Liver (tissue), 8 donors: ENCODE measurements at regions not wholly inside any gene's neighbourhood (a gene's known extent, or its start where the extent isn't known, plus 50 kb on each side); places are given as distances from the start of the nearest gene placed in this dataset.

ENCODE experiments used
- DNase-seq: peaks from one replicate; pipeline ENCODE4 v3.0.0-alpha.2; 2017; ENCODE audit warnings: low spot score
- H3K27ac ChIP-seq, 2 donors: one replicate each; pipeline ENCODE4 v1.7.0; 2013; ENCODE audit warnings: inconsistent platforms in 2 of 2, low read length in 2 of 2, control low read depth in 1 of 2, low read depth in 1 of 2, mild to moderate bottlenecking in 1 of 2
- H3K27me3 ChIP-seq, 4 donors: one replicate each; pipeline versions ENCODE4 v1.6.1 to v1.7.0; 2013; ENCODE audit warnings: low read length in 3 of 4, inconsistent platforms in 1 of 4, mild to moderate bottlenecking in 1 of 4, moderate library complexity in 1 of 4; ENCODE audit not compliant: control insufficient read depth in 4 of 4, insufficient read depth in 4 of 4
- H3K36me3 ChIP-seq, 4 donors: one replicate each; pipeline versions ENCODE4 v1.6.1 to v1.7.0; 2013; ENCODE audit warnings: low read length in 3 of 4, mild to moderate bottlenecking in 3 of 4, low read depth in 1 of 4, moderate library complexity in 1 of 4; ENCODE audit not compliant: control insufficient read depth in 4 of 4, insufficient read depth in 3 of 4
- H3K4me1 ChIP-seq, 4 donors: one replicate each; pipeline versions ENCODE4 v1.6.1 to v1.7.0; 2013; ENCODE audit warnings: low read length in 3 of 4, mild to moderate bottlenecking in 3 of 4, moderate library complexity in 1 of 4; ENCODE audit not compliant: control insufficient read depth in 4 of 4, insufficient read depth in 4 of 4
- H3K4me3 ChIP-seq, 3 donors: one replicate each; pipeline versions ENCODE4 v1.6.1 to v1.7.0; 2013; ENCODE audit warnings: low read length in 3 of 3, control low read depth in 1 of 3, low read depth in 1 of 3, mild to moderate bottlenecking in 1 of 3
- H3K9ac ChIP-seq, 2 donors: one replicate each; pipeline ENCODE4 v1.7.0; 2013; ENCODE audit warnings: low read length in 2 of 2, mild to moderate bottlenecking in 2 of 2, moderate library complexity in 2 of 2, control low read depth in 1 of 2, low read depth in 1 of 2
- H3K9me3 ChIP-seq, 4 donors: one replicate each; pipeline versions ENCODE4 v1.6.1 to v1.7.0; 2013; ENCODE audit warnings: low read length in 3 of 4; ENCODE audit not compliant: control insufficient read depth in 4 of 4
- EGR1 ChIP-seq, 2 donors: IDR thresholded peaks; 2 replicates each; pipeline ENCODE4 v1.6.1; 2016 to 2018; ENCODE audit warnings: antibody characterized with exemption in 2 of 2, low read depth in 2 of 2
- FOXA1 ChIP-seq: IDR thresholded peaks from 2 replicates; pipeline ENCODE4 v1.6.1; 2016; ENCODE audit warnings: antibody characterized with exemption
- FOXA2 ChIP-seq: IDR thresholded peaks from 2 replicates; pipeline ENCODE4 v1.6.1; 2016; ENCODE audit warnings: antibody characterized with exemption
- GABPA ChIP-seq, 2 donors: IDR thresholded peaks in 1 of 2; conservative IDR thresholded peaks in 1 of 2; 2 replicates each; pipeline ENCODE4 v1.6.1; 2016; ENCODE audit warnings: antibody characterized with exemption in 2 of 2, mild to moderate bottlenecking in 1 of 2, moderate library complexity in 1 of 2
- HNF4A ChIP-seq, 2 donors: conservative IDR thresholded peaks; 2 replicates each; pipeline ENCODE4 v1.6.1; 2016; ENCODE audit warnings: antibody characterized with exemption in 2 of 2, mild to moderate bottlenecking in 2 of 2
- HNF4G ChIP-seq: IDR thresholded peaks from 2 replicates; pipeline ENCODE4 v1.6.1; 2016; ENCODE audit warnings: antibody characterized with exemption
- JUND ChIP-seq, 2 donors: IDR thresholded peaks; 2 replicates each; pipeline ENCODE4 v1.6.1; 2016; ENCODE audit warnings: antibody characterized with exemption in 2 of 2
- NR2F2 ChIP-seq: IDR thresholded peaks from 2 replicates; pipeline ENCODE4 v1.6.1; 2016; ENCODE audit warnings: antibody characterized with exemption
- RXRA ChIP-seq, 2 donors: IDR thresholded peaks; 2 replicates each; pipeline ENCODE4 v1.6.1; 2017 to 2018; ENCODE audit warnings: antibody characterized with exemption in 2 of 2, mild to moderate bottlenecking in 1 of 2
- SP1 ChIP-seq: IDR thresholded peaks from 2 replicates; pipeline ENCODE4 v1.6.1; 2018; ENCODE audit warnings: antibody characterized with exemption, mild to moderate bottlenecking
- YY1 ChIP-seq: IDR thresholded peaks from 2 replicates; pipeline ENCODE4 v1.6.1; 2016; ENCODE audit warnings: antibody characterized with exemption, mild to moderate bottlenecking
- WGBS: extraction: QIAGEN DNeasy Blood & Tissue Kit; methylation state at CpG from one replicate; pipeline ENCODE4 v1.1.7; 2013; 5-methylcytosine and 5-hydroxymethylcytosine counted together
- TF ChIP-seq, protein P1 (sequence below): fragments of 150-350 bp; IDR thresholded peaks from 2 replicates; pipeline ENCODE4 v1.5.1; 2017; ENCODE audit warnings: improper control_type of control experiment, low read depth, low read length; ENCODE audit not compliant: missing input control
- TF ChIP-seq, protein P2 (sequence below): IDR thresholded peaks from 2 replicates; pipeline ENCODE4 v1.6.1; 2016; ENCODE audit warnings: antibody characterized with exemption
- TF ChIP-seq, protein P3 (sequence below): IDR thresholded peaks from 2 replicates; pipeline ENCODE4 v1.6.1; 2016; ENCODE audit warnings: antibody characterized with exemption
- TF ChIP-seq, protein P4 (sequence below): IDR thresholded peaks from 2 replicates; pipeline ENCODE4 v1.6.1; 2016; ENCODE audit warnings: antibody characterized with exemption
- donor health status: healthy.
- donor health status: healthy.
- donor health status: healthy.
- donor health status: healthy.
- donor health status: healthy.

DNA sequence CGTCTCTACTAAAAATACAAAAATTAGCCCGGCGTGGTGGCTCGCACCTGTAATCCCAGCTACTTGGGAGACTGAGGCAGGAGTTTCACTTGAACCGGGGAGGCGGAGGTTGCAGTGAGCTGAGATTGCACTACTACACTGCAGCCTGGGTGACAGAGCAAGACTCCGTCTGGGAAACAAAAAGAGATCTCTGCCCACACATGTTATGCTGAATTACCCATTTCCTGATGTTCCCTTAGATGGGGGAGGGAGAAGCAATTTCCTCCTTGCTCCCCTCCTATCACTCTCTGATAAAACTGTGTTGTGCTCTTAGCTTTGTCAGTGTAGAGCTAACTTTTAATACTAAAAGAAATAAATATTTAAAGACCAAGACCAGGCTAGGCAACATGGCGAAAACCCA, 102.5 kb downstream of the LARP7 start:
- WGBS: 86% methylated on average over 8 of the region's 8 CpGs

DNA sequence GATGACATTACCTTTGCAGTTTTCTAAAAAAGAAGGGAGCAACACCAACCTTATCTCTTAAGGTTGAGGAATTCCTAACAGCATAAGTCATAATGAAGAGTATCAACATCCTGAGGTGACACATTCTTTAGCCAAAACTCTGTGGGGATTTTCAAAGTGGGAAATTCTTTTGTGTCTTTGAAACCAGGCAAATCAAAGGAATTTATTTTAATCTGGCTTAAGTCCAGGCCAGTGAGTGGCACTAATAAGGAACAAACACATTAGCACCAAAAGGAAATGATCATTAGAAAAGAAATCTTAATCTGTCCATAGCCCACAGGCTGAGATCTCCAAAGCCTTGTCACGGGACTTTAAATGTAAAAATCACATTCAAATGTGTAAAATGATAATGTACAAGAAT, 110.1 kb downstream of the LARP7 start:
- TF ChIP-seq RXRA (IDR thresholded peaks at IDR 0.05): no peak
- TF ChIP-seq JUND (IDR thresholded peaks at IDR 0.05): no peak
- no peak for TF ChIP-seq FOXA2
- TF ChIP-seq, protein P1, sequence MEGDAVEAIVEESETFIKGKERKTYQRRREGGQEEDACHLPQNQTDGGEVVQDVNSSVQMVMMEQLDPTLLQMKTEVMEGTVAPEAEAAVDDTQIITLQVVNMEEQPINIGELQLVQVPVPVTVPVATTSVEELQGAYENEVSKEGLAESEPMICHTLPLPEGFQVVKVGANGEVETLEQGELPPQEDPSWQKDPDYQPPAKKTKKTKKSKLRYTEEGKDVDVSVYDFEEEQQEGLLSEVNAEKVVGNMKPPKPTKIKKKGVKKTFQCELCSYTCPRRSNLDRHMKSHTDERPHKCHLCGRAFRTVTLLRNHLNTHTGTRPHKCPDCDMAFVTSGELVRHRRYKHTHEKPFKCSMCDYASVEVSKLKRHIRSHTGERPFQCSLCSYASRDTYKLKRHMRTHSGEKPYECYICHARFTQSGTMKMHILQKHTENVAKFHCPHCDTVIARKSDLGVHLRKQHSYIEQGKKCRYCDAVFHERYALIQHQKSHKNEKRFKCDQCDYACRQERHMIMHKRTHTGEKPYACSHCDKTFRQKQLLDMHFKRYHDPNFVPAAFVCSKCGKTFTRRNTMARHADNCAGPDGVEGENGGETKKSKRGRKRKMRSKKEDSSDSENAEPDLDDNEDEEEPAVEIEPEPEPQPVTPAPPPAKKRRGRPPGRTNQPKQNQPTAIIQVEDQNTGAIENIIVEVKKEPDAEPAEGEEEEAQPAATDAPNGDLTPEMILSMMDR: no peak
- TF ChIP-seq, protein P2, sequence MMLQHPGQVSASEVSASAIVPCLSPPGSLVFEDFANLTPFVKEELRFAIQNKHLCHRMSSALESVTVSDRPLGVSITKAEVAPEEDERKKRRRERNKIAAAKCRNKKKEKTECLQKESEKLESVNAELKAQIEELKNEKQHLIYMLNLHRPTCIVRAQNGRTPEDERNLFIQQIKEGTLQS: no peak
- no peak for TF ChIP-seq SP1
- TF ChIP-seq, protein P3, sequence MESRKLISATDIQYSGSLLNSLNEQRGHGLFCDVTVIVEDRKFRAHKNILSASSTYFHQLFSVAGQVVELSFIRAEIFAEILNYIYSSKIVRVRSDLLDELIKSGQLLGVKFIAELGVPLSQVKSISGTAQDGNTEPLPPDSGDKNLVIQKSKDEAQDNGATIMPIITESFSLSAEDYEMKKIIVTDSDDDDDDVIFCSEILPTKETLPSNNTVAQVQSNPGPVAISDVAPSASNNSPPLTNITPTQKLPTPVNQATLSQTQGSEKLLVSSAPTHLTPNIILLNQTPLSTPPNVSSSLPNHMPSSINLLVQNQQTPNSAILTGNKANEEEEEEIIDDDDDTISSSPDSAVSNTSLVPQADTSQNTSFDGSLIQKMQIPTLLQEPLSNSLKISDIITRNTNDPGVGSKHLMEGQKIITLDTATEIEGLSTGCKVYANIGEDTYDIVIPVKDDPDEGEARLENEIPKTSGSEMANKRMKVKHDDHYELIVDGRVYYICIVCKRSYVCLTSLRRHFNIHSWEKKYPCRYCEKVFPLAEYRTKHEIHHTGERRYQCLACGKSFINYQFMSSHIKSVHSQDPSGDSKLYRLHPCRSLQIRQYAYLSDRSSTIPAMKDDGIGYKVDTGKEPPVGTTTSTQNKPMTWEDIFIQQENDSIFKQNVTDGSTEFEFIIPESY: no peak
- TF ChIP-seq HNF4A (conservative IDR thresholded peaks at IDR 0.05): no peak
- no peak for TF ChIP-seq YY1
- no peak for TF ChIP-seq HNF4G
- TF ChIP-seq GABPA (IDR thresholded peaks at IDR 0.05 in 1 of 2, conservative IDR thresholded peaks at IDR 0.05 in 1 of 2): no peak
- DNase-seq: no peak
- 21% methylated on average over 1 of the region's 1 CpG for WGBS

More for the DNA sequence above, 102.5 kb downstream of the LARP7 start:
- no peaks in the 10 kb centered on the region for H3K27me3 ChIP-seq
- no peaks in the 10 kb centered on the region for H3K4me1 ChIP-seq
- no peaks in the 10 kb centered on the region for H3K9me3 ChIP-seq
- H3K27ac ChIP-seq: no peak overlapping the region
- TF ChIP-seq HNF4G: no peak
- TF ChIP-seq HNF4A (conservative IDR thresholded peaks at IDR 0.05): no peak
- no peak for TF ChIP-seq NR2F2
- TF ChIP-seq, protein P4, sequence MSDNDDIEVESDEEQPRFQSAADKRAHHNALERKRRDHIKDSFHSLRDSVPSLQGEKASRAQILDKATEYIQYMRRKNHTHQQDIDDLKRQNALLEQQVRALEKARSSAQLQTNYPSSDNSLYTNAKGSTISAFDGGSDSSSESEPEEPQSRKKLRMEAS: no peak
- TF ChIP-seq GABPA (IDR thresholded peaks at IDR 0.05 in 1 of 2, conservative IDR thresholded peaks at IDR 0.05 in 1 of 2): no peak
- no peak for TF ChIP-seq FOXA1
- no peak for TF ChIP-seq YY1
- no peak for TF ChIP-seq RXRA (IDR thresholded peaks at IDR 0.05)
- TF ChIP-seq, protein P2: no peak
- TF ChIP-seq, protein P1: no peak
- TF ChIP-seq EGR1 (IDR thresholded peaks at IDR 0.05; ENCODE audit: low read depth in 2 of 2): no peak
- H3K36me3 ChIP-seq: no peaks in the 10 kb centered on the region
- H3K4me3 ChIP-seq: no peak overlapping the region
- no peak for DNase-seq
- no peak overlapping the region for H3K9ac ChIP-seq

More for the DNA sequence above, 110.1 kb downstream of the LARP7 start:
- peaks cover 0 to 1% (median 0%) of the 10 kb centered on the region in 4 donors for H3K4me1 ChIP-seq
- no peaks in the 10 kb centered on the region for H3K36me3 ChIP-seq
- peaks cover 0 to 3% (median 0%) of the 10 kb centered on the region in 4 donors for H3K27me3 ChIP-seq
- H3K4me3 ChIP-seq: no peak overlapping the region
- no peak overlapping the region for H3K9ac ChIP-seq
- no peaks in the 10 kb centered on the region for H3K9me3 ChIP-seq
- no peak overlapping the region for H3K27ac ChIP-seq
